ENCODE measurements at regions not wholly inside any gene's neighbourhood (a gene's known extent, or its start where the extent isn't known, plus 50 kb on each side); places are given as distances from the start of the nearest gene placed in this dataset.

- no peak for TF ChIP-seq ZFHX2 (tag by site-specific recombination; conservative IDR thresholded peaks at IDR 0.05)
- no peak for TF ChIP-seq ZNF2 (tag by site-specific recombination; IDR thresholded peaks at IDR 0.05)
- TF ChIP-seq ZNF777 (tag by site-specific recombination; IDR thresholded peaks at IDR 0.05; ENCODE audit: borderline replicate concordance), result no peak
- TF ChIP-seq CTCF (tag by site-specific recombination; IDR thresholded peaks at IDR 0.05), result no peak
- TF ChIP-seq ZFP3 (tag by site-specific recombination; IDR thresholded peaks at IDR 0.05; ENCODE audit: low read depth), result no peak
- no peak for TF ChIP-seq ZNF184 (tag by site-specific recombination; IDR thresholded peaks at IDR 0.05)
- no peak for TF ChIP-seq MZF1 (tag by site-specific recombination; IDR thresholded peaks at IDR 0.05; ENCODE audit: borderline replicate concordance)
- TF ChIP-seq ZNF416 (tag by site-specific recombination; IDR thresholded peaks at IDR 0.05), result no peak
- no peak for TF ChIP-seq PRDM4 (tag by site-specific recombination; IDR thresholded peaks at IDR 0.05)
- no peak for TF ChIP-seq SP2 (tag by site-specific recombination; IDR thresholded peaks at IDR 0.05)
Measured at GRCh38 chr3:94968519-94968918, 905.7 kb downstream of the NSUN3 start.

Data from HEK293 (cell line).